22Rv1 (cell line): ENCODE measurements at regions not wholly inside any gene's neighbourhood (a gene's known extent, or its start where the extent isn't known, plus 50 kb on each side); places are given as distances from the start of the nearest gene placed in this dataset.

ENCODE experiments used
- H3K27ac ChIP-seq: fragments of 450-650 bp; 2 replicates; pipeline ENCODE4 v1.5.1; 2017
- CTCF ChIP-seq: fragments of 450-650 bp; IDR thresholded peaks from 2 replicates; pipeline ENCODE4 v1.5.1; 2017; ENCODE audit warnings: mild to moderate bottlenecking
- ZFX ChIP-seq: fragments of 450-650 bp; IDR thresholded peaks from 2 replicates; pipeline ENCODE4 v1.6.1; 2017; ENCODE audit warnings: antibody characterized with exemption, borderline replicate concordance

GRCh38 chr22:22171357-22172218 is 73.0 kb upstream of the VPREB1 start:
- TF ChIP-seq CTCF (peak; percentile 45), ZFX (no peak)

GRCh38 chr22:22169923-22170322 is 74.7 kb upstream of the VPREB1 start:
- no peak overlapping the region for H3K27ac ChIP-seq
- TF ChIP-seq ZFX, result no peak
- no peak for TF ChIP-seq CTCF

More at GRCh38 chr22:22171357-22172218, 73.0 kb upstream of the VPREB1 start:
- H3K27ac ChIP-seq, result no peak overlapping the region

- TF ChIP-seq CTCF (no peak), ZFX (no peak)
- no peak overlapping the region for H3K27ac ChIP-seq
Observed at GRCh38 chr22:22168941-22169867, 75.4 kb upstream of the VPREB1 start.

- no peak for TF ChIP-seq ZFX
- TF ChIP-seq CTCF, result no peak
- H3K27ac ChIP-seq, result no peak overlapping the region
Observed at GRCh38 chr22:22168190-22168940, 76.2 kb upstream of the VPREB1 start.

- TF ChIP-seq CTCF (no peak), ZFX (no peak)
- H3K27ac ChIP-seq, result no peak overlapping the region
Observed at GRCh38 chr22:22167791-22168189, 76.8 kb upstream of the VPREB1 start.

GRCh38 chr22:22166941-22167713 is 77.5 kb upstream of the VPREB1 start:
- TF ChIP-seq CTCF, result no peak
- no peak overlapping the region for H3K27ac ChIP-seq
